ENCODE measurements at regions not wholly inside any gene's neighbourhood (a gene's known extent, or its start where the extent isn't known, plus 50 kb on each side); places are given as distances from the start of the nearest gene placed in this dataset.

- TF ChIP-seq PATZ1 (CRISPR knock-in tag; IDR thresholded peaks at IDR 0.05; ENCODE audit: borderline replicate concordance) (no peak), ZNF70 (CRISPR knock-in tag; IDR thresholded peaks at IDR 0.05) (no peak)
Measured at GRCh38 chr6:134810402-134810801, 139.5 kb downstream of the ALDH8A1 start (continued).

DNA sequence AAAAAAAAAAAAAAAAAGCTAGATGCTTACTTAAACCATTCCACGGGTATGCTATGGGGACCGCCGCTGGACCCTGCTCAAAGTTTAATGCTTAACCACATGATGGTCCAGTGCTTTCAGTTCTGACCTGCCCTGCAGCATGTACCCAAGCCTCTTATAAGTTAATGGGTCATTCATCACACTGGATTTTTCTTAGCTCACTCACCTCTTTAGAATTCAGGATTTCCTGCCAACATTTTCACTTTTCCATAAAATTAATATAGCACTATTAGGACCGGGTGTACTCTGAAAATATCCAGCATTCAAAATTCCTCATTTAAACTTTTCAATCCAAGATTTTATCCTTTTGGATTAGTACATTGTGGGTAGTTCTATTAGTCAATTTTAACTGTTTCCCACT is 140.8 kb downstream of the ALDH8A1 start:
- no peak for TF ChIP-seq ISL1 (CRISPR knock-in tag; IDR thresholded peaks at IDR 0.05)
- no peak for TF ChIP-seq TSHZ2 (CRISPR knock-in tag; IDR thresholded peaks at IDR 0.05)
- TF ChIP-seq GLIS3 (CRISPR knock-in tag; IDR thresholded peaks at IDR 0.05), result no peak
- 0 out of 2 replicates have a peak, but pooled peaks have one; percentile 30 for TF ChIP-seq OSR1 (CRISPR knock-in tag; IDR thresholded peaks at IDR 0.05)
- peak; percentile 70 for ATAC-seq

DNA sequence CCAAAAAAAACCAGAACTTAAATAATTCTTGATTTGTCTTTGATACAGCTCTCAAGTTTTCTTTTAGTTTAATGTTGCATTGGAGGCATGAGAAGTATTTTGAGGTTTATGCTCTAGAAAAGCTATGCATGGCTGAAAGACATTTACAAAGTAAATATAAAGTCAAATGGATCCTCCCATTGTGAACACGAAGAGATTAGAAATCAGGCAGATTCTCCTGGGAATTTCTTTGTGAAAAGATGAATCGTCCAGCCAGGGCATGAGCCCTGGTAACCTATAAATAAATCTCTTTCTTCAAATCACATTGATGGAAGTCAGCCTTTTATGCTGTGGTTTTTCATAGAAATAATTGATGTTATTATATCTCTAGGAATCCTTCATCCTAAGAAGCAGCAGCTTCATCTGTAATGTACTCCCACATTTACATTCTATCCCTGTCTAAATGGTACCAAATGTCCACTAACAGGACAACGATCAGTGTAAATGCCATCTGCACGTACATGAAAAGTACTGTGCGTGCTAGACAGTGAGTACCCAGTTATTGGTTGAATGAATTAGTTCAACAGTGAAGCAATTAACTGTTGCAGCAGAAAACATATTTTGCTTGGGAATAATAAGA is 143.6 kb downstream of the ALDH8A1 start:
- ATAC-seq, result no peak; the same call in 2 of the 3 replicates
- TF ChIP-seq ZNF70 (CRISPR knock-in tag; IDR thresholded peaks at IDR 0.05) (no peak), SNAI2 (CRISPR knock-in tag; IDR thresholded peaks at IDR 0.05) (no peak), ZNF565 (CRISPR knock-in tag; conservative IDR thresholded peaks at IDR 0.05; ENCODE audit: low read depth) (no peak), RARB (CRISPR knock-in tag; IDR thresholded peaks at IDR 0.05) (no peak), TOX (CRISPR knock-in tag; IDR thresholded peaks at IDR 0.05; ENCODE audit: borderline replicate concordance) (no peak), POU6F1 (CRISPR knock-in tag; IDR thresholded peaks at IDR 0.05; ENCODE audit: borderline replicate concordance, low read depth) (no peak), TSHZ2 (CRISPR knock-in tag; IDR thresholded peaks at IDR 0.05) (no peak), ZC3H10 (CRISPR knock-in tag; IDR thresholded peaks at IDR 0.05) (no peak), BACH2 (CRISPR knock-in tag; IDR thresholded peaks at IDR 0.05; ENCODE audit: borderline replicate concordance) (no peak), ZNF8 (CRISPR knock-in tag; IDR thresholded peaks at IDR 0.05) (no peak), ARNTL (CRISPR knock-in tag; IDR thresholded peaks at IDR 0.05; ENCODE audit: borderline replicate concordance, low read depth) (no peak), CSDC2 (CRISPR knock-in tag; IDR thresholded peaks at IDR 0.05) (no peak), ZFP30 (CRISPR knock-in tag; IDR thresholded peaks at IDR 0.05) (no peak), CREB5 (CRISPR knock-in tag; IDR thresholded peaks at IDR 0.05; ENCODE audit: low read depth) (no peak), ZFP3 (CRISPR knock-in tag; IDR thresholded peaks at IDR 0.05) (no peak), ESRRG (CRISPR knock-in tag; IDR thresholded peaks at IDR 0.05) (no peak), CSRNP3 (CRISPR knock-in tag; IDR thresholded peaks at IDR 0.05) (no peak)

Data from SK-N-SH treated with all-trans-retinoic acid at 6 μM for 48 hours (cell line).